ENCODE measurements at regions not wholly inside any gene's neighbourhood (a gene's known extent, or its start where the extent isn't known, plus 50 kb on each side); places are given as distances from the start of the nearest gene placed in this dataset.

DNA sequence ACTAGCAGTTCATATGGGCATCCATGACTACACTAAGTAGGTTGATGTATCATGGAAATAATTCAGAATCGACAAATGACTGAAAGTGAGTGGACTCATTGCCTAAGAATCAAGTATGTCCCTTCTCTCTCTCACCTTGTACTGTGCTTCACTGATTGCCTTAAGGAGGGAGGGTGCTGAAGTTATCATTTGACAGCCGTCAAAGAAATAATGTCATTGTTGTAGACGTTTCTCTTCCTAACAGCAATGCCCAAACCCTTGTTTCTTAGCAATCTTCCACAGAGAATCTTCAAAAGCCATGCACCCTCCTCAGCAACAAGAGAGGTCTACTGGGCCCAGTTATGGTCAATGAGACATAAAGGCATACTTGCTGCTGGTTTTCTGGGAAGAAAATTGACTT is 785.0 kb downstream of the SUCLG1 start:
- TF ChIP-seq POLR2A (IDR thresholded peaks at IDR 0.05; ENCODE audit: low read length), result no peak
- no peak for TF ChIP-seq GATA1 (IDR thresholded peaks at IDR 0.05; ENCODE audit: low read depth, low read length)
